HL-60/S4 treated with phorbol 12-myristate 13-acetate at 8.2 ng/mL for 4 days and 3 days (cell line): ENCODE measurements at regions not wholly inside any gene's neighbourhood (a gene's known extent, or its start where the extent isn't known, plus 50 kb on each side); places are given as distances from the start of the nearest gene placed in this dataset.
"Not testable (repeated sequence)": the region's sequence is repeated elsewhere in the genome, so short reads cannot be mapped to it uniquely, and the experiment has no call there.

Experiments used
- in situ Hi-C: fragments of 300-500 bp; cut with MboI; formaldehyde crosslinking; loops from 2 replicates; pipeline ENCODE4 v1.15.0; 2022; ENCODE audit warnings: low sequenced_read_pairs

- in situ Hi-C loops = no loop called here
Measured at GRCh38 chr1:47491341-47491753, 53.5 kb downstream of the FOXD2 start.

DNA sequence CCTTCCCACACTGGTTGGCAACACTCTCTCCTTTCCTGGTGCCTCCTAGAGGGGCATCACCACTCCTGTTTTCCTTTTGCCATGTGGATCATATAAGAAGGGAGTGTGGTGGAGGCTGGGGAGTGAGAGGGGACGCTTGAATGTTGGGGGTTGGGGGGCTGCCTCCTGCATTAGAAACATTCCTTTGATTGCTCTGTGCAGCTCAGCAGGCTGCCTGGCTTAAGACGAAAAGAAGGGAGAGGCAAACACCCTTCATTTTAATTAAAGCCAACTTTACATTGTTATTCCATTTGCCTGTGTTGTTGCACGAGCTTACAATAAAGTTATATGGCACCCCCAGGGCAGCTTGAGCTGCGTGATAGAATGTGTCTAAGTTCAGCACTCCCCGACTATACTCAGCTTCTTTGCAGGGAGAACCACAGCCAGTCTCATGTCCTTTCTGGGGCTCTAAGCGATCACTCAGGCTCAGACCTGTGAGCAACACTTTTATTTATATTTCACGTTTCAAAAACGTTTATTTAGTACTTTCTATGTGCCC lies 57.4 kb downstream of the FOXD2 start:
- in situ Hi-C loops = no loop called here

- in situ Hi-C loops = no loop called here
Measured at GRCh38 chr1:47498551-47498950, 60.7 kb downstream of the FOXD2 start.

- in situ Hi-C loops = no loop called here
Measured at GRCh38 chr1:47501069-47501468, 63.2 kb downstream of the FOXD2 start.

- in situ Hi-C loops = no loop called here
Measured at GRCh38 chr1:47502746-47503370, 65.0 kb downstream of the FOXD2 start.

DNA sequence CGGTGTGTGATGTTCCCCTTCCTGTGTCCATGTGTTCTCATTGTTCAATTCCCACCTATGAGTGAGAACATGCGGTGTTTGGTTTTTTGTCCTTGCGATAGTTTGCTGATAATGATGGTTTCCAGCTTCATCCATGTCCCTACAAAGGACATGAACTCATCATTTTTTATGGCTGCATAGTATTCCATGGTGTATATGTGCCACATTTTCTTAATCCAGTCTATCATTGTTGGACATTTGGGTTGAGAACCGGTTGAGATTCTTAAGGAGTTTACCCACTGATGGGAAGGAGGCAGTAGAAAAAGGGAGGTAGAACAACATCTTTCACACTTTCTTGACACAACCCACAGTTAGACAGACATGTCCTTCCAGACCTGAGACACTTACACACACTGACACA lies 67.0 kb downstream of the FOXD2 start:
- in situ Hi-C loops = not testable (repeated sequence)

GRCh38 chr1:47505267-47505666 lies 67.4 kb downstream of the FOXD2 start:
- in situ Hi-C loops = no loop called here

DNA sequence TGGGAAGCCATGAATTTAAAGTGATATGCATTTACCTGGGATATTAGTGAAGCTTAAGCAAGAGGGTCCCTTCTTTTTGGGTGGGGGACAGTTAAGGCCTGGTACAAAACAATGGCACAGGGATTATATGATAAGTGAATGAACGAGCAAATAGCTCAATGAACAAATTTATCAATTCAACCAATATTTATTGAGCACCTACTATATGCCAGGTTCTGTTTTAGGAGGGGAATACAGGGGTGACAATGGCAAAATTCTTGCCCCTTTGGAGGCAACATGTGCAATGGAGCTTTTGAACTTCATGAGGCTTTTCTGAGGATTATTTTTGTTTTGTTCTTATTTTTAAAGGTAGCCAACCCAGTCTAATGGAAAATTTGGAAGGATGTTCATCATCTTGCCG lies 68.2 kb downstream of the FOXD2 start:
- in situ Hi-C loops = no loop called here

DNA sequence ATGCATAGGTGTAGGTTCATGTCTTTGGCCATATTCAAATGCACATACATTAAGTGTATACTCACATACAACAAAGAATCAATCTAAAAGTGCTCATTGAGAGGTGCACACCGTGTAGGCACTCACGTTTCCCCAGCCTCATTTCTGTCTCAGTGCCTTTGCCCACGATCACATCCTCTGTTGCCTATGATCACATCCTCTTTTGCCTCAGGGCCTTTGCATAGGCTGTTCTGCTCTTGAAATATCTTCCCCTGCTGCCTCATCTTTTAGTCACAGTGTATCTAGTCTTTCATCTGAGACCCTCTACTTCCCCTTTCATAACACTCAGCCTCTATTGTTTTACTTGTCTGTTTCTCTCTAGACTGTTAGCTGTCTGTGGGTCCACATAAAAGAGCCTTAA lies 69.3 kb downstream of the FOXD2 start:
- in situ Hi-C loops = no loop called here

DNA sequence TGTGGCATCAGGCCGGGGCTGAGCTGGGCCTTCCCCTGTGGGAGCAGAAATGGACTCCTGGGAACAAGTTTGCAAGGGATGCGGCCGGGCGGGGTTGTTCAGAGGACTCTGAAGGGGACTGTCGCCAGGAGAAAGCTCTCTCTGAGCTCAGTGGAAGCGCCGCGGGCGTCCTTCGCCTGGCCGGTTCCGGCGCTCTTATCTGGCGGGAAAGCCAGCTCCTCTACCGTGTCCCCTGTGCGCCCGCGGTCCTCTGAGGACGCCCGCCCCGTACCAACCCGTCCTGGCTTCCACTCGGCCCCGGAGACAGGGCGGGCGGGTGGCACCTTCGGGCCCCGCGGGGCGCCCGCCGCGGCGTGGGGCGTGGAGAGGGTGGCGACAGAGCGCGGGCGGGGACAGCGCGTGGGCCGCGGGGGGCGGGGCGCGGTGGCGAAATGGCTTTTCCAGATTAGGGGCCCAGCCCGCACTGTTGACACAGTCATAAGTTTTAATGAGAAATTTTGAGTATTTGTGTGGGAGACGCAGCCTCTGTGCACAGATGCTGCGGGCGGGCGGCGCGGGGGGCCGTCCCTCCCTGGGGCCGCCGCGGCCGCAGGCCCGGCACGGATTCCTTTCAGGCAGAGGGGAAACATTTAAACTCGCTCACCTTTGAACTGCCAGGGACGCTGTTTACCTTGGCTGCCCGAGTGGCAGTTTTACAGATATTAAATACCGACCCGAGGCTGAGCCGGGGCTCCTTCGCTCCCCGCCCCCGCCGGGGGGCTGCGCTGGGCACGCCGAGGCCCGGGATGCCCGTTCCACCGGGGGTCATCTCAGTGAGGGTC lies 70.2 kb downstream of the FOXD2 start:
- in situ Hi-C loops = no loop called here

DNA sequence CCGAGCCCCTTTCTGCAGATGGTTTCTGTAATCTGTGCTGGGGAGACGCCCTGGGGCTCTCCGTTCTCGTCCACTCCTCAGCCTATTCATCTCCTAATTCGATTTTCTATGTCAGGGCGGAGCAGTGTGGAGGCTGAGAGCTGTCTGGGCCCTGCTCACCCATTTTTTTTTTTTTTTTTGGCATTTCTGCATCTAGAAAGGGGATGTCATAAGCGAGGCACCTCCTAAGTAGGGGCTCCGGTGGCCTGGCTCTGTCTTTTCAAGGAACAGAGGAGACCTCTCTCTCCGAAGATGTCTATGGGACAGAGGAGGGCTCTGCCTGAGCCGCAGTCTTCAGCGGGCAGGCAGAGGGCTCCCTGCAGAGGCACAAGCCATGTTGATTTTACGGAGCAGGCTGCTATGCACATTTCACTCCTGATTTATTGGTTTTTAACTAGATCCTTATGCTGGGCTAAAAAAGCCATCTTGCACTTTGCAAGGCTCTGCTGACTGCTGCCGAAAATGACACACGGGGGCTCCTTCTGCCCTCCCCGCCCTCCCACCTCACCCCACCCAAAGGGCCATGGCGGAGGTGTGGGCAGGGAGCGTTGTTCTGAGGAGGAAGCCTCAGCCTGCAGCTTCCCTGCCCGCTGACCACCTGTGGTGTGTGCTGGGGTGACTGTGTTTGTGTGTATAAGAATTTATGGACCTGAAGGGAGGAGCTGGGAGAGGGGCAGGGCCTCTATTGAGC lies 71.0 kb downstream of the FOXD2 start:
- in situ Hi-C loops = no loop called here

GRCh38 chr1:47510282-47510811 lies 72.5 kb downstream of the FOXD2 start:
- in situ Hi-C loops = no loop called here

- in situ Hi-C loops = no loop called here
Measured at GRCh38 chr1:47511825-47512224, 74.0 kb downstream of the FOXD2 start.

DNA sequence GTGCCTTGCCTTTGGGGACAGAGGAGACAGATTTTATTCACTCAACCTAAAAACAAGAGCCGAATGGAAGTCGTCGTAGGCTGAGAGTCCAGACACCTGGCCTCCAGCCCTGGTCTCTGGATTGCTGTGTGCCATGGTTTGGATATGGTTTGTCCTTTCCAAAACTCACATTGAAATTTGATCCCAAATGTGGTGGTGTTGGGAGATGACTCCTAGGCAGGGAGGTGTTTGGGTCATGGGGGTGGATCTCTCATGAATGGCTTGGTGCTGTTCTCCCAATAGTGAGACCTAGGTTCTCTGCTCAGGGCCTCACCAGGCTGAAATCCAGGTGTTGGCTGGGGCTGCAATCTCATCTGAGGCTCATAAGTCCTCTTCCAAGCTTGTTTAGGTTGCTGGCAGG lies 75.5 kb downstream of the FOXD2 start:
- in situ Hi-C loops = no loop called here

- in situ Hi-C loops = no loop called here
Measured at GRCh38 chr1:47514229-47514628, 76.4 kb downstream of the FOXD2 start.

DNA sequence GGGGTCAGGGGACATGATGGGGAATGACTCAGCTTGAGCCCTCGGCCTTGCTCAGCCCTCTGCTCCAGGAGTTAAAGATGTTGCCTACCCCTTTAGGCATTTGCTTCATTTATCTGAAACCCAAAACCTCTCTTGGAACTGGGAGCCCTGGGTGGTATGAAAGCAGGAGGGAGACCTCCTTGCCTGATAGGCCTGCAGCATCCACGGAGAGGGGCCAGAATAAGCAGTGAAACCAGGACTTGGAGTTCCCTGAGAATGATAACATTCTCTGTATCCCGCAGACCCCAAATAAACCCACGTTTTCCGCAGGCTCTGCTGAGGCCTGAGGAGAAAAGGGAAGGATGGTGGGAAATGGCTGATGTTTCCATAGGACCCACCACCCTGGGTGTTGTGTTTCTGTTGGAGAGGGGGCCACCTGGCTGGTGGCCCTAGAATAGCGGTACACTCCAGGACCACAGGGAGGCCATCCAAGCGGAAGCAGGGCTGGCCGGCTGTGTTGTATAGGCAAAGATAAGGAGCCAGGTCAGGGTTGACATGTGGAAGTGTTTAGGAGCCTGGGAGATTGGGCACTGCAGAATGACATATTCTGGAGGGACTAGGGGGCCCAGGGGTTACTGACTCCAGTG lies 77.4 kb downstream of the FOXD2 start:
- in situ Hi-C loops = no loop called here

DNA sequence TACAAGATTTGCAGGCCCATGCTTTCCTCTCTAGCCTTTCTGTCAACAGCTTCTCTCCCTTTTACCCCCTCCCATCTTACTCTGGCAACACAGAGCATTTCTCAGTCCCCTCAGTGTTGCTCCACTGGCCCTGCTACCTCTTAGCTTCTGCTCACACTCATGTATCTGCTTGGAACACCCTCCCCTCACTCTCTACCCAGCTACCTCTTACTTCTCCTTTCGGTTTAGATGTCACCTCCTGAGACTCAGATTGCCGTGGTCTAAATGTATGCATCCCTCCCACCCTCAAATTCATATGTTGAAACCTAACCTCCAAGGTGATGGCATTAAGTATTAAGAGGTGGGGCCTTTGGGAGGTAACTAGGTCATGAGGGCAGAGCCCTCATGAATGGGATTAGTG lies 80.1 kb downstream of the FOXD2 start:
- in situ Hi-C loops = no loop called here

- in situ Hi-C loops = no loop called here
Measured at GRCh38 chr1:47519491-47519890, 81.6 kb downstream of the FOXD2 start.

DNA sequence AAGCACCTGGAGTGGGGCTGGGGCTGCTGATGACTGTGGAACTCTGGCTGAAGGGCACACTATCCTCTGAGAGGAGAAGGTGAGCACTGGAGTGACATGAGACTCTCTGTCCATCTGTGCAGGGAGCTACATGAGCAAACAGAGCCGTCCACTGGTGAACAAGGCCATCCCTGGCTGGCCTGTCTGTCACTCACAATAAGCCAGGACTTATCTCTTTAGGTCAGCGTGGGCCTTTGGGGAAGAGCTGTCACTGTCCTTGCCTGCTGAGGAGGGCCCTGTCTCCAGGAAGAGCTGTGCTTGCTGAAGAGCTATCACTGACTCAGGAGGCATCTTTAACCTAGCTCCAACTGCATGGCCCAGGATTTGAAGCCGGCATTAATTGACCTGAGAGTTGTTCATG lies 82.1 kb downstream of the FOXD2 start:
- in situ Hi-C loops = no loop called here

- in situ Hi-C loops = no loop called here
Measured at GRCh38 chr1:47521034-47521881, 83.4 kb downstream of the FOXD2 start.
